Stimulated activated naive CD8-positive, alpha-beta T cell treated with anti-CD3 and anti-CD28 coated beads, Interleukin-15, Interleukin-2, amounts not matched to agents 100 U/mL and 50 U/mL, for 24 hours (primary cell): ENCODE measurements at regions not wholly inside any gene's neighbourhood (a gene's known extent, or its start where the extent isn't known, plus 50 kb on each side); places are given as distances from the start of the nearest gene placed in this dataset.
"Not testable (repeated sequence)": the region's sequence is repeated elsewhere in the genome, so short reads cannot be mapped to it uniquely, and the experiment has no call there.

Experiments used
- ATAC-seq: fragments of 150-1000 bp; cut with Tn5 transposase; one replicate; pipeline ENCODE4 v1.10.0; 2021
- DNase-seq: peaks from one replicate; pipeline ENCODE4 v3.0.0; 2021

GRCh38 chr4:148542922-148543623, 100.9 kb upstream of the NR3C2 start:
- DNase-seq, result no peak
- ATAC-seq, result no peak

GRCh38 chr4:148540622-148541326, 98.6 kb upstream of the NR3C2 start:
- ATAC-seq (no peak), DNase-seq (no peak)

GRCh38 chr4:148539387-148539786, 97.2 kb upstream of the NR3C2 start:
- no peak for DNase-seq
- no peak for ATAC-seq

- not testable (repeated sequence) for DNase-seq, ATAC-seq
These were observed 91.6 kb upstream of the NR3C2 start for GRCh38 chr4:148533851-148534250.

GRCh38 chr4:148530114-148530513, 87.9 kb upstream of the NR3C2 start:
- DNase-seq, result no peak
- ATAC-seq, result no peak

GRCh38 chr4:148527571-148527970, 85.4 kb upstream of the NR3C2 start:
- DNase-seq (no peak), ATAC-seq (no peak)

- ATAC-seq (no peak), DNase-seq (no peak)
These were observed 80.8 kb upstream of the NR3C2 start for GRCh38 chr4:148522995-148523394.

GRCh38 chr4:148515248-148515647, 73.0 kb upstream of the NR3C2 start:
- DNase-seq (no peak), ATAC-seq (no peak)

- ATAC-seq (no peak), DNase-seq (no peak)
These were observed 72.4 kb upstream of the NR3C2 start for GRCh38 chr4:148514581-148514980.

- ATAC-seq (no peak), DNase-seq (no peak)
These were observed 71.8 kb upstream of the NR3C2 start for GRCh38 chr4:148514041-148514440.

GRCh38 chr4:148510211-148510610, 68.0 kb upstream of the NR3C2 start:
- ATAC-seq (no peak), DNase-seq (no peak)

- no peak for DNase-seq
- no peak for ATAC-seq
These were observed 61.5 kb upstream of the NR3C2 start for GRCh38 chr4:148503681-148504080.

GRCh38 chr4:148497258-148497657, 55.0 kb upstream of the NR3C2 start:
- no peak for ATAC-seq

GRCh38 chr4:148495463-148495862, 53.2 kb upstream of the NR3C2 start:
- ATAC-seq, result no peak

More at GRCh38 chr4:148497258-148497657, 55.0 kb upstream of the NR3C2 start:
- DNase-seq, result no peak

More at GRCh38 chr4:148495463-148495862, 53.2 kb upstream of the NR3C2 start:
- no peak for DNase-seq
